ENCODE measurements at regions not wholly inside any gene's neighbourhood (a gene's known extent, or its start where the extent isn't known, plus 50 kb on each side); places are given as distances from the start of the nearest gene placed in this dataset.
A peak's percentile ranks its signal among the peaks of the same experiment; 100 is the strongest.
"Not testable (repeated sequence)": the region's sequence is repeated elsewhere in the genome, so short reads cannot be mapped to it uniquely, and the experiment has no call there.

DNA sequence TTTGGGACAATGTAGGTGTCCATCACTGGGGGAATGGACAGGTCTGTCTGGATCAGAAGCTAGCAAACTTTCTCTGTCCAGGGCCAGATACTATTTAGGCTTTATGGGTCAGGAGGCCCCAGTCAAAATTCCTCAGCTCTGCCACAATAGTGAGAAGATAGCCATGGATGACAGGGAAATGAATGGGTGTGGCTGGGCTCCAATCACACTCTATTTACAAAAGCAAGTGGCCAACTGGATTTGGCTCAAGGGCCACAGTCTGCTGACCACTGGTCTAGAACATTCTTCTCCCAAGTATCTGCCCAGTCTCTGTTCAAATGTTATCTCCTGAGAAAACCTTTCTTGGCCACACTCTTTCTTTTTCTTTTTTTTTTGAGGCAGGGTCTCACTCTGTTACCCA, 339.9 kb downstream of the SOX9 start:
- Mint-ChIP-seq H3K36me3 (no peaks in the 10 kb centered on the region), H3K27me3 (peaks cover 4% of the 10 kb centered on the region), H3K27ac (no peak overlapping the region), H3K9me3 (peaks cover 0 to 4% (median 0%) of the 10 kb centered on the region in 7 donors), H3K4me3 (no peak overlapping the region), H3K4me1 (peaks cover 0 to 4% (median 0%) of the 10 kb centered on the region in 4 donors)
- no peak overlapping the region for H3K4me3 ChIP-seq (ENCODE audit: low read depth, low read length)
- H3K9me3 ChIP-seq (ENCODE audit: control insufficient read depth in 2 of 2, low read length in 2 of 2): no peaks in the 10 kb centered on the region
- H3K27ac ChIP-seq (ENCODE audit: insufficient read depth, low read length, poor library complexity, severe bottlenecking): no peak overlapping the region
- no peak for DNase-seq
- no peaks in the 10 kb centered on the region for H3K4me1 ChIP-seq (ENCODE audit: control insufficient read depth, insufficient read depth, low read length, poor library complexity, severe bottlenecking)
- H3K36me3 ChIP-seq (ENCODE audit: control insufficient read depth, insufficient read depth, low read length): no peaks in the 10 kb centered on the region
- no peaks in the 10 kb centered on the region for H3K27me3 ChIP-seq (ENCODE audit: control insufficient read depth, insufficient read depth, low read length)
- ATAC-seq (ENCODE audit: low read depth in 2 of 2): no peak

DNA sequence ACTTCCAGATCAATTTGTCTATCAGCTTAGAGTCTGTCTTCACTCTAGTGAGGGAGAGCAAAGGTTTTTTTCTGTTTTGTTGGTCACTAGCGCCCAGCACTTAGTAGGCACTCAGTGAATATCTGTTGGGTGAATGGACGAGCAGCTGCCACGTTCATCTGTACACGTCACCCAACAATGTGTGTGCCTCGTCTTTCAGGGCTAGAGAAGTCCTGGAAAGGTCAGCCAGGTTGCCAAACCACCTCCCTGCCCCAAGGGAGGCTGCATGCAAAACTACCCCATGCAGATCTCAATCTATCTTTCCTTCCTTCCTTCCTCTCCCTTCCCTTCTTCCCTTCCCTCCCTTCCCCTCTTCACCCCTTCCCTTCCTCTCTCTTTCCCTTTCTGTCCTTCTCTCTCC, 340.9 kb downstream of the SOX9 start:
- H3K36me3 Mint-ChIP-seq: no peaks in the 10 kb centered on the region
- no peaks in the 10 kb centered on the region for H3K36me3 ChIP-seq (ENCODE audit: control insufficient read depth, insufficient read depth, low read length)
- no peak overlapping the region for H3K4me3 ChIP-seq (ENCODE audit: low read depth, low read length)
- no peaks in the 10 kb centered on the region for H3K4me1 ChIP-seq (ENCODE audit: control insufficient read depth, insufficient read depth, low read length, poor library complexity, severe bottlenecking)
- no peaks in the 10 kb centered on the region for H3K9me3 ChIP-seq (ENCODE audit: control insufficient read depth in 2 of 2, low read length in 2 of 2)
- peaks cover 0 to 2% (median 0%) of the 10 kb centered on the region in 7 donors for H3K9me3 Mint-ChIP-seq
- no peaks in the 10 kb centered on the region for H3K27me3 ChIP-seq (ENCODE audit: control insufficient read depth, insufficient read depth, low read length)
- H3K4me3 Mint-ChIP-seq: no peak overlapping the region
- peaks cover 0 to 4% (median 0%) of the 10 kb centered on the region in 4 donors for H3K4me1 Mint-ChIP-seq
- ATAC-seq (ENCODE audit: low read depth in 2 of 2): no peak
- DNase-seq: no peak
- no peak overlapping the region for H3K27ac Mint-ChIP-seq
- H3K27ac ChIP-seq (ENCODE audit: insufficient read depth, low read length, poor library complexity, severe bottlenecking): no peak overlapping the region
- H3K27me3 Mint-ChIP-seq: peaks cover 4% of the 10 kb centered on the region

DNA sequence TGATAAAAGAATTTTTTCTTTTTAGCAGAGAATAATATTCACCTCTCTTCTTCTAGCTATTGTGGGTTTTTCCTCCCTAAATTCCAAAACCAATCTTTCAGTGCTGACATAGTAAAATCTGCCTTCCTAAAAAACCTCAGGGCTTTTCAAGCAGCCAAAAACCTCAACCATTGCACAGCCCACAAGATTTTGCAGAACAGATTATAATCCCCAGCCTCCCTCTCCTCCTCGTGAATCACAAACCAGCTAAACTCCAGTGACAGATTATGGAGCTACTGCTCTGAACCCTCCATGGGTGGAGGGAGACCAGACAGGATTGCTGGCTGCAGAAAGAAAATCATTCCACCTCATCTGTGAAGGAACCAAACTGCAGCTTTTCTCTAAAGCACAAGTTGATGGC, 341.6 kb downstream of the SOX9 start:
- Histone ChIP-seq H3K9me3 (ENCODE audit: control insufficient read depth in 2 of 2, low read length in 2 of 2) (no peaks in the 10 kb centered on the region), H3K27me3 (ENCODE audit: control insufficient read depth, insufficient read depth, low read length) (no peaks in the 10 kb centered on the region), H3K27ac (ENCODE audit: insufficient read depth, low read length, poor library complexity, severe bottlenecking) (no peak overlapping the region), H3K4me3 (ENCODE audit: low read depth, low read length) (no peak overlapping the region), H3K4me1 (ENCODE audit: control insufficient read depth, insufficient read depth, low read length, poor library complexity, severe bottlenecking) (no peaks in the 10 kb centered on the region), H3K36me3 (ENCODE audit: control insufficient read depth, insufficient read depth, low read length) (no peaks in the 10 kb centered on the region)
- no peak overlapping the region for H3K4me3 Mint-ChIP-seq
- no peak overlapping the region for H3K27ac Mint-ChIP-seq
- H3K27me3 Mint-ChIP-seq: peaks cover 4% of the 10 kb centered on the region
- ATAC-seq (ENCODE audit: low read depth in 2 of 2) (no peak), DNase-seq (no peak)
- H3K36me3 Mint-ChIP-seq: no peaks in the 10 kb centered on the region
- peaks cover 0 to 2% (median 0%) of the 10 kb centered on the region in 7 donors for H3K9me3 Mint-ChIP-seq
- H3K4me1 Mint-ChIP-seq: peaks cover 0 to 4% (median 0%) of the 10 kb centered on the region in 4 donors

DNA sequence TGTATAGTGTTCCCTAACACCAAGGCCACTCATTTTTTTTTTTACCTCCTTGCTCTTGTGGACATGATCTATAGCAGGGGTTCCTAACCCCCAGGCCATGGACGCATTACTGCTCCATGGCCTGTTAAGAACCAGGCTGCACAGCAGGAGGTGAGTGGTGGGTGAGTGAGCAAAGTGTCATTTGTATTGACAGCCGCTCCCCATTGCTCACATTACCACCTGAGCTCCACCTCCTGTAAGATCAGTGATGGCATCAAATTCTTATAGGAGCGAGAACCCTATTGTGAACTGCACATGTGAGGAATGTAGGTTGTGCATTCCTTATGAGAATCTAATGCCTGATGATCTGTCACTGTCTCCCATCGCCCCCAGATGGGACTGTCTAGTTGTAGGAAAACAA, 342.0 kb downstream of the SOX9 start:
- H3K27me3 Mint-ChIP-seq: peaks cover 4% of the 10 kb centered on the region
- no peak overlapping the region for H3K4me3 ChIP-seq (ENCODE audit: low read depth, low read length)
- H3K9me3 ChIP-seq (ENCODE audit: control insufficient read depth in 2 of 2, low read length in 2 of 2): no peaks in the 10 kb centered on the region
- H3K4me1 ChIP-seq (ENCODE audit: control insufficient read depth, insufficient read depth, low read length, poor library complexity, severe bottlenecking): no peaks in the 10 kb centered on the region
- peaks cover 0 to 2% (median 0%) of the 10 kb centered on the region in 7 donors for H3K9me3 Mint-ChIP-seq
- H3K36me3 Mint-ChIP-seq: no peaks in the 10 kb centered on the region
- no peaks in the 10 kb centered on the region for H3K27me3 ChIP-seq (ENCODE audit: control insufficient read depth, insufficient read depth, low read length)
- H3K27ac ChIP-seq (ENCODE audit: insufficient read depth, low read length, poor library complexity, severe bottlenecking): no peak overlapping the region
- no peaks in the 10 kb centered on the region for H3K36me3 ChIP-seq (ENCODE audit: control insufficient read depth, insufficient read depth, low read length)
- no peak overlapping the region for H3K4me3 Mint-ChIP-seq
- ATAC-seq (ENCODE audit: low read depth in 2 of 2): no peak
- H3K27ac Mint-ChIP-seq: peak overlapping the region in 1 of 3 donors; percentile 20
- no peak for DNase-seq
- peaks cover 0 to 4% (median 0%) of the 10 kb centered on the region in 4 donors for H3K4me1 Mint-ChIP-seq

DNA sequence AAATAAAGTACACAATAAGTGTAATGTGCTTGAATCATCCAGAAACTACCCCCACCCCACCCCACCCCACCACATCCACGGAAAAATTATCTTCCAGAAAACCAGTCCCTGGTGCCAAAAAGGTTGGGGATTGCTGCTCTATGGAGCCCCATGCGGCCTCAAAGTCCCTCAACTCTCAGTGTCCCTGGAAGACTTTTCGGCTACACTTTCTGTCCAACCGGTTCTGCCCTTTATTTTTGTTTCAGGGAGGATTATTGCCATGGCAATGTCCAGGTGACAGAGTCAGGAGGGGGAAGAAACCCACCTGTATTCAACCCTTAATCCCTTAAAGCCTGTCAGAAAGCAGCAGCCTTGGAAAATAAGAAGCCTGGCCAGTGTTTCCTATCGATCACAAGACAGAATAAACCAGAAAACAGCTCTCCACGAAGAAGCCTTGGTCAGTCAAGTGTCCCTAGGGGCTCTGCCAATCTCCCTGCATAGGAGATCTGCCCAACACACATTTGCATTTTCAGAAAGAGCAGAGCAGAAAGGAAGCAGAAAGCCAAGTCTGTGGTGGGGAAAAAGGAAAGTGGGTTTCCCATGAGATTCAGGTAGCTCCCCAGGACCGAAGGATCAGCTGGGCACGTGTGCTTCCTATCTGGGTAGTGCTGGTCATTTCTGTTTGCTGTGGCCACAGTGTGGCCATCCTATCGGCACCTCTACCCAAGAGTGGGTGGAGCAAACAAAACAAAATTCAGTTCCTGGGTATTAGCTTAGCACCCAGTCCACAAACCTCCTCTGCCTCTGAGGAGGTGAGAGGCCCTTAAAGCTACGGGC, 342.7 kb downstream of the SOX9 start:
- H3K36me3 Mint-ChIP-seq: no peaks in the 10 kb centered on the region

DNA sequence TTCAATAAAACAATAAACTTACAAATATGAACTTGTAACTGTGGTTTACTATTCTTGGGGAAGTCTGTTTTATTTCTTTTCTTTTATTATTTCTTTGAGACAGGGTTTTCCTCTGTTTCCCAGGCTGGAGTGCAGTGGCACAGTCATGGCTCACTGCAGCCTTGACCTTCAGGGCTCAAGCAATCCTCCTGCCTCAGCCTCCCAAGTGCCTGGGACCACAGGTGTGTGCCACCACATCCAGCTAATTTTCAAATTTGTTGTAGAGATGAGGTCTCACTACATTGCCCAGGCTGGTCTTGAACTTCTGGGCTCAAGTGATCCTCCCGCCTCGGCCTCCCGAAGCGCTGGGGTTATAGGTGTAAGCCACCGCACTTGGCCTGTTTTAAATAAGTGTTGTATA, 343.4 kb downstream of the SOX9 start:
- not testable (repeated sequence) for H3K27ac ChIP-seq (ENCODE audit: insufficient read depth, low read length, poor library complexity, severe bottlenecking); H3K4me3 Mint-ChIP-seq; H3K4me1 ChIP-seq (ENCODE audit: control insufficient read depth, insufficient read depth, low read length, poor library complexity, severe bottlenecking); DNase-seq; H3K4me1 Mint-ChIP-seq; H3K27me3 ChIP-seq (ENCODE audit: control insufficient read depth, insufficient read depth, low read length); H3K9me3 Mint-ChIP-seq; H3K27ac Mint-ChIP-seq; ATAC-seq (ENCODE audit: low read depth in 2 of 2); H3K27me3 Mint-ChIP-seq; H3K9me3 ChIP-seq (ENCODE audit: control insufficient read depth in 2 of 2, low read length in 2 of 2); H3K36me3 ChIP-seq (ENCODE audit: control insufficient read depth, insufficient read depth, low read length); H3K36me3 Mint-ChIP-seq; H3K4me3 ChIP-seq (ENCODE audit: low read depth, low read length)

More for the DNA sequence above, 342.7 kb downstream of the SOX9 start:
- no peak overlapping the region for H3K27ac ChIP-seq (ENCODE audit: insufficient read depth, low read length, poor library complexity, severe bottlenecking)
- Mint-ChIP-seq H3K27me3 (peaks cover 4% of the 10 kb centered on the region), H3K4me3 (no peak overlapping the region), H3K9me3 (peaks cover 0 to 2% (median 0%) of the 10 kb centered on the region in 7 donors), H3K27ac (peak overlapping the region in 1 of 3 donors; percentile 38), H3K4me1 (peaks cover 0 to 4% (median 0%) of the 10 kb centered on the region in 4 donors)
- no peaks in the 10 kb centered on the region for H3K36me3 ChIP-seq (ENCODE audit: control insufficient read depth, insufficient read depth, low read length)
- H3K4me3 ChIP-seq (ENCODE audit: low read depth, low read length): no peak overlapping the region
- no peak for ATAC-seq (ENCODE audit: low read depth in 2 of 2)
- H3K9me3 ChIP-seq (ENCODE audit: control insufficient read depth in 2 of 2, low read length in 2 of 2): no peaks in the 10 kb centered on the region
- no peaks in the 10 kb centered on the region for H3K4me1 ChIP-seq (ENCODE audit: control insufficient read depth, insufficient read depth, low read length, poor library complexity, severe bottlenecking)
- H3K27me3 ChIP-seq (ENCODE audit: control insufficient read depth, insufficient read depth, low read length): no peaks in the 10 kb centered on the region
- no peak for DNase-seq

DNA sequence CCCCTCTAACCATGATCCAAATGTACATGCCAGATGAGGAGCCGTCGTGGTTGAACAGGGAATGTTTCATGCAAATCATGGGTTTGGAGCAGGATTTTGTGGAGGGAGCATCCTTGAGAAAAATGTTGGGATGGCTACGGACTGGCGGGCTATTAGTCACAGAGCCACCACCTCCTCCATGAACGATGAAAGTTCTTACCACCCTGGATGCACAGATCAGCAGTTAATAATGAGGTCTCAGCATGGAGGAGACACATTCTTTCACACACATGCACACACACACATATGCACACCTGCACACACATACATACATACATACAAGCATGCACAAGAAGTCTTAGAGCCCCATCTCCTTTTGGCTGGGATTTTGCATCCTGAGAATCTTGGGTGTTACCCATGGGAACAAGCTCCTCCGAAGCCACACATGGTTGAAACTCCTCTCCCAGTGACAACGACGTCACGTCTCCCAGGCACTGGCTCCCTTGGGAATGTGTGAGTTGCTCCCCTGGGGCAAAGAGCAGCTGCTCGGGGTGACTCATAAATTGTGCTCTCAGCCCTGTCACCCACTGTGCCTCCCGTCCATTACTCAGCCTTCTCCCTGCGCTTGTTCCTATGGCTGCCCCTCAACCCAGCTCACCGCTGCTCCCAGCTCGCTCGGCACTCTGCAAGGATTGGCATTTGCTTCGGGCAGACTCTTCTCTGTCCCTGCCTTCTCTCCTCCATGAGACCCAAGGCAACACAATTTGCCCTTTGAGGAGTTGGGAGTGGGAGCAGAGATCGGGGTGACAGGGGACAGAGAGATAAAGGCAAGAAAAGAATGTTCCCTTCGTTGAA, 344.6 kb downstream of the SOX9 start:
- H3K36me3 Mint-ChIP-seq: no peaks in the 10 kb centered on the region
- Histone ChIP-seq H3K4me1 (ENCODE audit: control insufficient read depth, insufficient read depth, low read length, poor library complexity, severe bottlenecking) (no peaks in the 10 kb centered on the region), H3K36me3 (ENCODE audit: control insufficient read depth, insufficient read depth, low read length) (no peaks in the 10 kb centered on the region), H3K27me3 (ENCODE audit: control insufficient read depth, insufficient read depth, low read length) (no peaks in the 10 kb centered on the region), H3K4me3 (ENCODE audit: low read depth, low read length) (no peak overlapping the region), H3K27ac (ENCODE audit: insufficient read depth, low read length, poor library complexity, severe bottlenecking) (no peak overlapping the region), H3K9me3 (ENCODE audit: control insufficient read depth in 2 of 2, low read length in 2 of 2) (no peaks in the 10 kb centered on the region)
- H3K27ac Mint-ChIP-seq: no peak overlapping the region
- no peak for DNase-seq
- H3K27me3 Mint-ChIP-seq: peaks cover 4% of the 10 kb centered on the region
- no peak overlapping the region for H3K4me3 Mint-ChIP-seq
- no peak for ATAC-seq (ENCODE audit: low read depth in 2 of 2)
- peaks cover 0 to 4% (median 0%) of the 10 kb centered on the region in 4 donors for H3K4me1 Mint-ChIP-seq
- no peaks in the 10 kb centered on the region for H3K9me3 Mint-ChIP-seq

All from CD4-positive, CD25-positive, alpha-beta regulatory T cell (primary cell).